HepG2 (cell line): ENCODE measurements at regions not wholly inside any gene's neighbourhood (a gene's known extent, or its start where the extent isn't known, plus 50 kb on each side); places are given as distances from the start of the nearest gene placed in this dataset.
A peak's percentile ranks its signal among the peaks of the same experiment; 100 is the strongest.

Experiments used
- ATAC-seq: fragments of 200-7000 bp; cut with Tn5 transposase; 3 replicates; pipeline ENCODE4 v1.9.1; 2020; ENCODE audit warnings: mild to moderate bottlenecking, moderate library complexity
- BruUV-seq: library from RNA; stranded (reverse); fragments of 400-500 nt; replicated peaks from 2 replicates; lab custom pipeline; 2021; lab: Mats Ljungman, UMichigan
- CTCF ChIA-PET: fragments of 300-600 bp; formaldehyde crosslinking; extraction: SDS; loops from one replicate; lab custom pipeline; 2021; ENCODE audit warnings: low total read pairs, inconsistent platforms, low intra/inter-chr PET ratio; lab: Yijun Ruan, JAX
- POLR2A ChIA-PET: fragments of 350-600 bp; sonication (Branson Sonifier 250); formaldehyde crosslinking; loops from one replicate; lab custom pipeline; 2020; ENCODE audit warnings: antibody characterized with exemption, inconsistent platforms; lab: Yijun Ruan, JAX
- DNase-seq: peaks from one replicate; pipeline ENCODE4 v3.0.0-alpha.2; 2015; ENCODE audit warnings: low spot score
- FAIRE-seq: peaks from 3 replicates; lab custom pipeline; 2011; peaks lifted over from hg19 to GRCh38; lab: Jason Lieb, UNC
- H2AFZ ChIP-seq: one replicate; pipeline ENCODE4 v1.6.1; 2011; ENCODE audit warnings: low read length, inconsistent platforms
- H3K27ac ChIP-seq: fragments of 300-600 bp; 3 replicates; pipeline ENCODE4 v1.8.0; 2011; ENCODE audit warnings: mixed run types, mild to moderate bottlenecking, mixed read lengths, low read length, inconsistent platforms; ENCODE audit not compliant: insufficient read depth; ENCODE audit errors: extremely low read length
- H3K27me3 ChIP-seq, 2 experiments: fragments of 200-600 bp in 1 of 2; 2 replicates in 1 of 2; 3 replicates in 1 of 2; pipeline versions ENCODE4 v1.6.0 to v1.8.0; 2011; ENCODE audit warnings: low read length in 2 of 2, mild to moderate bottlenecking in 2 of 2, moderate library complexity in 2 of 2, inconsistent platforms in 1 of 2; ENCODE audit not compliant: insufficient read depth in 2 of 2, control insufficient read depth in 1 of 2
- H3K36me3 ChIP-seq, 2 experiments: fragments of 200-600 bp in 1 of 2; replicated peaks in 1 of 2; 2 replicates in 1 of 2; 3 replicates in 1 of 2; pipeline versions ENCODE4 v1.5.1 to v1.8.0; 2011; ENCODE audit warnings: low read length in 2 of 2, inconsistent platforms in 1 of 2; ENCODE audit not compliant: insufficient read depth in 2 of 2, control insufficient read depth in 1 of 2
- H3K4me1 ChIP-seq: 2 replicates; pipeline ENCODE4 v1.5.1; 2012; ENCODE audit warnings: low read length, inconsistent platforms; ENCODE audit not compliant: insufficient read depth
- H3K4me2 ChIP-seq: 2 replicates; pipeline ENCODE4 v1.6.0; 2011; ENCODE audit warnings: low read depth, low read length, inconsistent platforms
- H3K4me3 ChIP-seq, 3 experiments: fragments of 200-600 bp in 1 of 3; sonication (generic), shearing (Covaris generic) in 1 of 3; replicated peaks in 1 of 3; 2 replicates each; pipeline ENCODE4 v1.5.1; 2011 to 2016; ENCODE audit warnings: low read length in 3 of 3, inconsistent platforms in 2 of 3, low read depth in 2 of 3, mild to moderate bottlenecking in 2 of 3, control low read depth in 1 of 3, mixed read lengths in 1 of 3; ENCODE audit not compliant: insufficient read depth in 1 of 3
- H3K79me2 ChIP-seq: one replicate; pipeline ENCODE4 v1.6.1; 2011; ENCODE audit warnings: low read length, inconsistent platforms; ENCODE audit not compliant: insufficient read depth
- H3K9ac ChIP-seq: 2 replicates; pipeline ENCODE4 v1.6.0; 2011; ENCODE audit warnings: mild to moderate bottlenecking, low read depth, low read length, inconsistent platforms; ENCODE audit not compliant: insufficient read depth
- H3K9me3 ChIP-seq: 2 replicates; pipeline ENCODE4 v1.5.1; 2012; ENCODE audit warnings: mild to moderate bottlenecking, low read length
- H4K20me1 ChIP-seq: 2 replicates; pipeline ENCODE4 v1.6.0; 2011; ENCODE audit warnings: inconsistent platforms, mild to moderate bottlenecking, low read length, moderate library complexity; ENCODE audit not compliant: insufficient read depth
- CTCF ChIP-seq: sonication (generic); formaldehyde crosslinking; IDR thresholded peaks from 2 replicates; pipeline ENCODE4 v1.5.0; 2020; ENCODE audit warnings: mild to moderate bottlenecking, missing genetic modification reagents, moderate library complexity
- GTF2F1 ChIP-seq: fragments of 150-350 bp; IDR thresholded peaks from 2 replicates; pipeline ENCODE4 v1.6.1; 2014; ENCODE audit warnings: low read length
- MBD4 ChIP-seq: IDR thresholded peaks from 2 replicates; pipeline ENCODE4 v1.6.1; 2012; ENCODE audit warnings: low read length, inconsistent platforms, borderline replicate concordance
- NBN ChIP-seq: fragments of 450-650 bp; conservative IDR thresholded peaks from 2 replicates; pipeline ENCODE4 v1.6.1; 2017
- STAG1 ChIP-seq: sonication (generic); formaldehyde crosslinking; IDR thresholded peaks from 2 replicates; pipeline ENCODE4 v1.4.0; 2020; ENCODE audit warnings: missing genetic modification reagents
- WGBS: methylation state at CpG from one replicate; pipeline ENCODE4 v1.1.6; 2017; ENCODE audit warnings: low lambda C conversion rate; 5-methylcytosine and 5-hydroxymethylcytosine counted together
- in situ Hi-C: cut with HindIII; loops from 2 replicates; pipeline ENCODE4 v1.10.0; 2017; ENCODE audit warnings: low pct_unique_long_range_greater_than_20kb; ENCODE audit not compliant: extremely low pct_ligation_motif_present
- intact Hi-C: fragments of 100-400 bp; cut with micrococcal nuclease; formaldehyde crosslinking; loops from one replicate; pipeline ENCODE4 v1.10.0; 2022; ENCODE audit not compliant: unreplicated experiment

GRCh38 chr4:129917651-129918050 is 821.7 kb downstream of the C4orf33 start:
- intact Hi-C loops (no loop called here), in situ Hi-C loops (no loop called here)
- Histone ChIP-seq H3K27me3 (no peaks in the 10 kb centered on the region), H2AFZ (no peak overlapping the region), H3K79me2 (no peaks in the 10 kb centered on the region), H3K9me3 (no peaks in the 10 kb centered on the region), H3K9ac (no peak overlapping the region), H3K4me1 (no peaks in the 10 kb centered on the region), H3K36me3 (no peaks in the 10 kb centered on the region), H3K4me3 (no peak overlapping the region), H4K20me1 (no peaks in the 10 kb centered on the region), H3K4me2 (no peak overlapping the region), H3K27ac (no peak overlapping the region)
- CTCF ChIA-PET = no interaction called here
- POLR2A ChIA-PET = no interaction called here
- no TSS peak for BruUV-seq
- no peak for ATAC-seq
- DNase-seq = no peak
- TF ChIP-seq GTF2F1 = no peak
- WGBS = 0% methylated on average over 2 of the region's 2 CpGs
- no peak for FAIRE-seq

GRCh38 chr4:129926936-129927335 is 831.0 kb downstream of the C4orf33 start:
- in situ Hi-C loops = no loop called here
- Histone ChIP-seq H3K4me1 (no peaks in the 10 kb centered on the region), H2AFZ (no peak overlapping the region), H3K36me3 (no peaks in the 10 kb centered on the region)
- ATAC-seq = no peak
- no peak for TF ChIP-seq NBN
- no peak for TF ChIP-seq MBD4
- peak; percentile 27; the same call in 1 of the 2 replicates for TF ChIP-seq STAG1 (CRISPR knock-in tag)
- 0 out of 2 replicates have a peak, but pooled peaks have one; percentile 2 for TF ChIP-seq CTCF (CRISPR knock-in tag)
- TF ChIP-seq, all 625 proteins: peak for 2
- H4K20me1 ChIP-seq = no peaks in the 10 kb centered on the region
- ChIA-PET CTCF (no interaction called here), POLR2A (no interaction called here)
- H3K27me3 ChIP-seq = no peaks in the 10 kb centered on the region; a peak in 1 of 5 replicates
- intact Hi-C loops = loop anchor here (5.0 kb wide), 1 partner anchor 880 kb away; no protein-coding TSS in a partner anchor
- no peak overlapping the region for H3K9ac ChIP-seq
- no peaks in the 10 kb centered on the region for H3K79me2 ChIP-seq
- no peak overlapping the region for H3K27ac ChIP-seq
- no TSS peak for BruUV-seq
- no peak overlapping the region for H3K4me3 ChIP-seq
- no peak overlapping the region for H3K4me2 ChIP-seq
- no peaks in the 10 kb centered on the region for H3K9me3 ChIP-seq
- FAIRE-seq (no peak), DNase-seq (no peak)
